Spleen (tissue), 11 donors: ENCODE measurements at regions not wholly inside any gene's neighbourhood (a gene's known extent, or its start where the extent isn't known, plus 50 kb on each side); places are given as distances from the start of the nearest gene placed in this dataset.

Source experiments
- DNase-seq: peaks from one replicate; pipeline ENCODE4 v3.0.0-alpha.2; 2020
- H3K27ac ChIP-seq, 8 donors: fragments of 200-600 bp; sonication (generic) in 7 of 8; 1 replicate in 4 of 8; 2 replicates in 4 of 8; pipeline versions ENCODE4 v1.5.0 to v1.8.0; 2016 to 2021; ENCODE audit warnings: inconsistent platforms in 4 of 8, mild to moderate bottlenecking in 4 of 8, moderate library complexity in 1 of 8
- H3K27me3 ChIP-seq, 7 donors: fragments of 200-600 bp; sonication (generic) in 6 of 7; replicated peaks in 1 of 7; 1 replicate in 4 of 7; 2 replicates in 3 of 7; pipeline versions ENCODE4 v1.5.0 to v1.8.0; 2016 to 2021; ENCODE audit warnings: inconsistent platforms in 3 of 7, mild to moderate bottlenecking in 1 of 7
- H3K36me3 ChIP-seq, 6 donors: fragments of 200-600 bp; sonication (generic) in 5 of 6; 1 replicate in 4 of 6; 2 replicates in 2 of 6; pipeline versions ENCODE4 v1.5.0 to v1.8.0; 2016 to 2021; ENCODE audit warnings: inconsistent platforms in 2 of 6
- H3K4me1 ChIP-seq, 6 donors: fragments of 200-600 bp; sonication (generic) in 5 of 6; 1 replicate in 3 of 6; 2 replicates in 3 of 6; pipeline versions ENCODE4 v1.5.0 to v1.8.0; 2016 to 2021; ENCODE audit warnings: inconsistent platforms in 3 of 6
- H3K4me3 ChIP-seq, 8 donors: fragments of 200-600 bp; sonication (generic) in 7 of 8; 1 replicate in 4 of 8; 2 replicates in 4 of 8; pipeline versions ENCODE4 v1.5.0 to v1.8.0; 2016 to 2021; ENCODE audit warnings: inconsistent platforms in 4 of 8, mild to moderate bottlenecking in 4 of 8, moderate library complexity in 2 of 8
- H3K9me3 ChIP-seq, 8 donors: fragments of 200-600 bp; sonication (generic) in 7 of 8; 1 replicate in 4 of 8; 2 replicates in 4 of 8; pipeline versions ENCODE4 v1.5.0 to v1.8.0; 2016 to 2021; ENCODE audit warnings: inconsistent platforms in 4 of 8
- CTCF ChIP-seq, 11 experiments: fragments of 200-600 bp in 7 of 11; fragments of 450-650 bp in 4 of 11; sonication (generic) in 4 of 11; IDR thresholded peaks in 8 of 11; conservative IDR thresholded peaks in 3 of 11; 1 replicate in 7 of 11; 2 replicates in 4 of 11; pipeline versions ENCODE4 v1.4.0 to v1.8.0; 2016 to 2021; ENCODE audit warnings: antibody characterized with exemption in 11 of 11, inconsistent platforms in 4 of 11, mild to moderate bottlenecking in 1 of 11
- POLR2A ChIP-seq, 3 donors: fragments of 450-650 bp; IDR thresholded peaks; one replicate each; pipeline ENCODE4 v1.5.1; 2017; ENCODE audit warnings: antibody characterized with exemption in 3 of 3, mild to moderate bottlenecking in 1 of 3
- POLR2AphosphoS5 ChIP-seq, 3 donors: sonication (generic); formaldehyde crosslinking; IDR thresholded peaks; one replicate each; pipeline ENCODE4 v1.5.1; 2017; ENCODE audit warnings: antibody characterized with exemption in 3 of 3
- WGBS, 5 donors: extraction: QIAGEN DNeasy Blood & Tissue Kit in 3 of 5; methylation state at CpG; one replicate each; pipeline versions ENCODE4 v1.1.5 to v1.1.7; 2013 to 2018; 5-methylcytosine and 5-hydroxymethylcytosine counted together
- intact Hi-C: fragments of 100-400 bp; cut with DNase I; formaldehyde crosslinking; loops from one replicate; pipeline ENCODE4 v1.15.0; 2023; ENCODE audit warnings: low total_unique reads
- donor health status: healthy with polysubstance abuse.
- donor health status: DM: no; HTN: no; CAD: no; lungs with moderate emphysema.
- donor health status: DM: no; HTN: no; CAD: no.
- donor health status: Bipolar disorder and iron deficiency.
- donor health status: healthy.
- donor health status: DM: no; HTN: no; CAD: no.
- donor health status: DM: yes; HTN: yes; CAD: no.

GRCh38 chr2:144986691-144987090, 466.8 kb upstream of the ZEB2 start:
- Histone ChIP-seq H3K9me3 (peaks cover 0 to 26% (median 19%) of the 10 kb centered on the region in 8 donors), H3K4me1 (no peaks in the 10 kb centered on the region), H3K36me3 (no peaks in the 10 kb centered on the region), H3K27me3 (no peaks in the 10 kb centered on the region), H3K27ac (no peak overlapping the region), H3K4me3 (no peak overlapping the region)
- 84 to 94% (median 93%) methylated on average over 2 of the region's 2 CpGs for WGBS, 5 donors
- no peak for DNase-seq
- intact Hi-C loops = no loop called here
- no peak for TF ChIP-seq POLR2AphosphoS5 (IDR thresholded peaks at IDR 0.05)
- TF ChIP-seq POLR2A (IDR thresholded peaks at IDR 0.05) = no peak
- TF ChIP-seq CTCF (IDR thresholded peaks at IDR 0.05 in 8 of 11, conservative IDR thresholded peaks at IDR 0.05 in 3 of 11) = no peak

GRCh38 chr2:144984038-144984437, 464.1 kb upstream of the ZEB2 start:
- H3K27ac ChIP-seq = no peak overlapping the region
- no peaks in the 10 kb centered on the region for H3K27me3 ChIP-seq
- H3K4me1 ChIP-seq = no peaks in the 10 kb centered on the region
- peaks cover 0 to 26% (median 19%) of the 10 kb centered on the region in 8 donors for H3K9me3 ChIP-seq
- H3K36me3 ChIP-seq = no peaks in the 10 kb centered on the region
- intact Hi-C loops = no loop called here
- no peak overlapping the region for H3K4me3 ChIP-seq
- no peak for DNase-seq
- TF ChIP-seq CTCF (IDR thresholded peaks at IDR 0.05 in 8 of 11, conservative IDR thresholded peaks at IDR 0.05 in 3 of 11) (no peak), POLR2AphosphoS5 (IDR thresholded peaks at IDR 0.05) (no peak)
- 72 to 85% (median 74%) methylated on average over 1 of the region's 1 CpG for WGBS, 5 donors

- TF ChIP-seq CTCF (IDR thresholded peaks at IDR 0.05 in 8 of 11, conservative IDR thresholded peaks at IDR 0.05 in 3 of 11) = no peak
- no peak for TF ChIP-seq POLR2A (IDR thresholded peaks at IDR 0.05)
- TF ChIP-seq POLR2AphosphoS5 (IDR thresholded peaks at IDR 0.05) = no peak
- Histone ChIP-seq H3K27ac (no peak overlapping the region), H3K4me1 (no peaks in the 10 kb centered on the region), H3K27me3 (no peaks in the 10 kb centered on the region), H3K9me3 (peaks cover 0 to 26% (median 19%) of the 10 kb centered on the region in 8 donors), H3K4me3 (no peak overlapping the region), H3K36me3 (no peaks in the 10 kb centered on the region)
- no peak for DNase-seq
- 91 to 97% (median 93%) methylated on average over 2 of the region's 2 CpGs for WGBS, 5 donors
- intact Hi-C loops = no loop called here
These were observed 463.2 kb upstream of the ZEB2 start for GRCh38 chr2:144983107-144983506.

- 62 to 92% (median 85%) methylated on average over 2 of the region's 2 CpGs for WGBS, 5 donors
- intact Hi-C loops = no loop called here
These were observed 462.6 kb upstream of the ZEB2 start for GRCh38 chr2:144982481-144982880.

More at GRCh38 chr2:144982481-144982880, 462.6 kb upstream of the ZEB2 start:
- Histone ChIP-seq H3K27ac (no peak overlapping the region), H3K4me1 (no peaks in the 10 kb centered on the region), H3K4me3 (no peak overlapping the region), H3K9me3 (peaks cover 0 to 26% (median 19%) of the 10 kb centered on the region in 8 donors), H3K36me3 (no peaks in the 10 kb centered on the region), H3K27me3 (no peaks in the 10 kb centered on the region)
- TF ChIP-seq POLR2AphosphoS5 (IDR thresholded peaks at IDR 0.05) = no peak
- TF ChIP-seq POLR2A (IDR thresholded peaks at IDR 0.05) = no peak
- TF ChIP-seq CTCF (IDR thresholded peaks at IDR 0.05 in 8 of 11, conservative IDR thresholded peaks at IDR 0.05 in 3 of 11) = no peak
- no peak for DNase-seq
